ENCODE measurements at regions not wholly inside any gene's neighbourhood (a gene's known extent, or its start where the extent isn't known, plus 50 kb on each side); places are given as distances from the start of the nearest gene placed in this dataset.

GRCh38 chr1:19009882-19010321, 53.4 kb upstream of the IFFO2 start:
- H3K4me3 ChIP-seq, result peak overlapping the region; percentile 48; the same call in 1 of the 2 replicates

GRCh38 chr1:19009126-19009881, 52.8 kb upstream of the IFFO2 start:
- H3K4me3 ChIP-seq, result no peak overlapping the region; the same call in 1 of the 2 replicates
- no peaks in the 10 kb centered on the region for H3K9me3 ChIP-seq (ENCODE audit: insufficient read depth, low read depth)
- peak overlapping the region; percentile 85 for H3K4me2 ChIP-seq
- peak overlapping the region; percentile 99 for H3K27ac ChIP-seq
- POLR2A ChIA-PET (ENCODE audit: unreplicated experiment), result interaction anchor here (0.6 to 1.3 kb wide), 8 partner anchors 24 to 1778 kb away, joined by 3 to 25 read pairs (median 5); partner anchors contain the start of gene HP1BP3
- H2AFZ ChIP-seq, result no peak overlapping the region
- no peaks in the 10 kb centered on the region for H3K9me2 ChIP-seq (ENCODE audit: insufficient read depth)
- no peaks in the 10 kb centered on the region for H3K27me3 ChIP-seq (ENCODE audit: insufficient read depth, low read depth)
- H3K4me1 ChIP-seq (replicated peaks; ENCODE audit: insufficient read depth), result peaks cover 80% of the 10 kb centered on the region
- DNase-seq, result no peak
- H4K20me1 ChIP-seq (ENCODE audit: insufficient read depth), result no peaks in the 10 kb centered on the region
- H3K79me2 ChIP-seq (ENCODE audit: low read depth), result no peaks in the 10 kb centered on the region
- H3F3A ChIP-seq (ENCODE audit: insufficient read depth, low read depth), result peaks cover 64% of the 10 kb centered on the region
- intact Hi-C loops (cut with micrococcal nuclease; ENCODE audit: unreplicated experiment), result no loop called here
- CTCF ChIA-PET, result interaction anchor here (0.7 kb wide), 1 partner anchor 104 kb away, joined by 3 read pairs; no protein-coding TSS in a partner anchor
- no peaks in the 10 kb centered on the region for H3K36me3 ChIP-seq (ENCODE audit: low read depth)
- no TSS peak for BruUV-seq (replicated peaks)
- no peak for TF ChIP-seq CTCF (conservative IDR thresholded peaks at IDR 0.05)
- no peak for TF ChIP-seq EZH2 (IDR thresholded peaks at IDR 0.05; ENCODE audit: low read depth)

More at GRCh38 chr1:19009882-19010321, 53.4 kb upstream of the IFFO2 start:
- peaks cover 64% of the 10 kb centered on the region for H3F3A ChIP-seq (ENCODE audit: insufficient read depth, low read depth)
- H3K4me1 ChIP-seq (replicated peaks; ENCODE audit: insufficient read depth), result peaks cover 80% of the 10 kb centered on the region
- no peaks in the 10 kb centered on the region for H3K9me3 ChIP-seq (ENCODE audit: insufficient read depth, low read depth)
- no peaks in the 10 kb centered on the region for H3K27me3 ChIP-seq (ENCODE audit: insufficient read depth, low read depth)
- POLR2A ChIA-PET (ENCODE audit: unreplicated experiment), result interaction anchor here (0.6 to 1.3 kb wide), 9 partner anchors 23 to 1777 kb away, joined by 3 to 25 read pairs (median 5); partner anchors contain the start of gene HP1BP3
- H2AFZ ChIP-seq, result no peak overlapping the region
- H3K36me3 ChIP-seq (ENCODE audit: low read depth), result no peaks in the 10 kb centered on the region
- peak overlapping the region; percentile 99 for H3K27ac ChIP-seq
- intact Hi-C loops (cut with micrococcal nuclease; ENCODE audit: unreplicated experiment), result loop anchor here (1.0 to 5.0 kb wide), 6 partner anchors 19 to 107 kb away; partner anchors contain the start of genes ALDH4A1 and IFFO2
- no peaks in the 10 kb centered on the region for H3K9me2 ChIP-seq (ENCODE audit: insufficient read depth)
- no peak for TF ChIP-seq CTCF (conservative IDR thresholded peaks at IDR 0.05)
- CTCF ChIA-PET, result interaction anchor here (0.7 kb wide), 1 partner anchor 103 kb away, joined by 3 read pairs; no protein-coding TSS in a partner anchor
- no peaks in the 10 kb centered on the region for H4K20me1 ChIP-seq (ENCODE audit: insufficient read depth)
- no TSS peak for BruUV-seq (replicated peaks)
- DNase-seq, result peak; percentile 91 to 93
- peak overlapping the region; percentile 85 for H3K4me2 ChIP-seq
- H3K79me2 ChIP-seq (ENCODE audit: low read depth), result no peaks in the 10 kb centered on the region

GRCh38 chr1:19007491-19008441, 51.3 kb upstream of the IFFO2 start:
- no TSS peak for BruUV-seq (replicated peaks)
- peak; percentile 22 to 78 for DNase-seq
- no peaks in the 10 kb centered on the region; the same call in 1 of the 2 replicates for H3K9me3 ChIP-seq (ENCODE audit: insufficient read depth, low read depth)
- H3K4me2 ChIP-seq, result peak overlapping the region; percentile 64
- H3K27ac ChIP-seq, result peak overlapping the region; percentile 99
- POLR2A ChIA-PET (ENCODE audit: unreplicated experiment), result no interaction called here
- H3K4me1 ChIP-seq (replicated peaks; ENCODE audit: insufficient read depth), result peaks cover 67% of the 10 kb centered on the region
- H3K79me2 ChIP-seq (ENCODE audit: low read depth), result no peaks in the 10 kb centered on the region
- H3K9me2 ChIP-seq (ENCODE audit: insufficient read depth), result no peaks in the 10 kb centered on the region
- no peak for TF ChIP-seq EZH2 (IDR thresholded peaks at IDR 0.05; ENCODE audit: low read depth)
- TF ChIP-seq CTCF (conservative IDR thresholded peaks at IDR 0.05), result no peak
- no peak overlapping the region for H2AFZ ChIP-seq
- H3K4me3 ChIP-seq, result no peak overlapping the region
- intact Hi-C loops (cut with micrococcal nuclease; ENCODE audit: unreplicated experiment), result no loop called here
- no peaks in the 10 kb centered on the region for H3K27me3 ChIP-seq (ENCODE audit: insufficient read depth, low read depth)
- no peaks in the 10 kb centered on the region for H3K36me3 ChIP-seq (ENCODE audit: low read depth)
- peaks cover 55% of the 10 kb centered on the region for H3F3A ChIP-seq (ENCODE audit: insufficient read depth, low read depth)
- no peaks in the 10 kb centered on the region for H4K20me1 ChIP-seq (ENCODE audit: insufficient read depth)
- CTCF ChIA-PET, result no interaction called here
